Smooth muscle cell (in vitro differentiated cells): ENCODE measurements at regions not wholly inside any gene's neighbourhood (a gene's known extent, or its start where the extent isn't known, plus 50 kb on each side); places are given as distances from the start of the nearest gene placed in this dataset.
"Not testable (repeated sequence)": the region's sequence is repeated elsewhere in the genome, so short reads cannot be mapped to it uniquely, and the experiment has no call there.

Experiments
- DNase-seq: peaks from one replicate; lab custom pipeline; 2025; ENCODE audit not compliant: unreplicated experiment; lab: John Stamatoyannopoulos, UW
- H2AFZ ChIP-seq: fragments of 200-600 bp; sonication (generic); 2 replicates; pipeline ENCODE4 v1.6.0; 2016; ENCODE audit warnings: antibody characterized with exemption, low read depth, mild to moderate bottlenecking
- H3F3A ChIP-seq: fragments of 200-600 bp; sonication (generic); 2 replicates; pipeline ENCODE4 v1.6.0; 2017; ENCODE audit warnings: antibody characterized with exemption, low read depth
- H3K27ac ChIP-seq: fragments of 200-600 bp; sonication (generic); 2 replicates; pipeline ENCODE4 v1.5.1; 2016; ENCODE audit warnings: low read depth, mild to moderate bottlenecking
- H3K27me3 ChIP-seq: fragments of 200-600 bp; sonication (generic); 2 replicates; pipeline ENCODE4 v1.6.1; 2016; ENCODE audit warnings: low read depth, mild to moderate bottlenecking
- H3K36me3 ChIP-seq: fragments of 200-600 bp; sonication (generic); 2 replicates; pipeline ENCODE4 v1.5.1; 2016; ENCODE audit warnings: low read depth
- H3K4me1 ChIP-seq: fragments of 200-600 bp; sonication (generic); 2 replicates; pipeline ENCODE4 v1.5.1; 2016; ENCODE audit warnings: low read depth
- H3K4me2 ChIP-seq: fragments of 200-600 bp; sonication (generic); 2 replicates; pipeline ENCODE4 v1.6.0; 2016; ENCODE audit warnings: mild to moderate bottlenecking
- H3K4me3 ChIP-seq: fragments of 200-600 bp; sonication (generic); 2 replicates; pipeline ENCODE4 v1.5.1; 2016; ENCODE audit warnings: mild to moderate bottlenecking
- H3K79me2 ChIP-seq: fragments of 200-600 bp; sonication (generic); 2 replicates; pipeline ENCODE4 v1.6.0; 2016; ENCODE audit warnings: low read depth, mild to moderate bottlenecking
- H3K9ac ChIP-seq: fragments of 200-600 bp; sonication (generic); 2 replicates; pipeline ENCODE4 v1.6.0; 2016; ENCODE audit warnings: low read depth
- H3K9me3 ChIP-seq: fragments of 200-600 bp; sonication (generic); replicated peaks from 2 replicates; pipeline ENCODE4 v1.5.1; 2016; ENCODE audit warnings: low read depth
- H4K20me1 ChIP-seq: fragments of 200-600 bp; sonication (generic); 2 replicates; pipeline ENCODE4 v1.6.0; 2016; ENCODE audit warnings: low read depth
- WGBS: methylation state at CpG from one replicate; pipeline ENCODE4 v1.1.7; 2016; ENCODE audit warnings: low lambda C conversion rate; 5-methylcytosine and 5-hydroxymethylcytosine counted together

- DNase-seq, H3K27ac ChIP-seq, H3K4me2 ChIP-seq, H3K9me3 ChIP-seq, H4K20me1 ChIP-seq, H3K4me3 ChIP-seq, H3K36me3 ChIP-seq, H3F3A ChIP-seq, H3K79me2 ChIP-seq, H3K27me3 ChIP-seq, H3K4me1 ChIP-seq, H2AFZ ChIP-seq, H3K9ac ChIP-seq: not testable (repeated sequence)
- whole genome bisulfite sequencing, result 100% methylated on average over 1 of the region's 3 CpGs
Measured at GRCh38 chr2:111270569-111270968, 149.9 kb downstream of the BCL2L11 start.

- H2AFZ ChIP-seq, H3K9me3 ChIP-seq, DNase-seq, H3K4me1 ChIP-seq, H3K79me2 ChIP-seq, H4K20me1 ChIP-seq, H3F3A ChIP-seq, H3K27me3 ChIP-seq, H3K27ac ChIP-seq, H3K36me3 ChIP-seq, H3K4me2 ChIP-seq, H3K4me3 ChIP-seq, H3K9ac ChIP-seq: not testable (repeated sequence)
- WGBS, result 96% methylated on average over 7 of the region's 8 CpGs
Measured at GRCh38 chr2:111271647-111272304, 151.1 kb downstream of the BCL2L11 start.

- not testable (repeated sequence) for H3K36me3 ChIP-seq, H3K27ac ChIP-seq, H4K20me1 ChIP-seq, DNase-seq, H3K27me3 ChIP-seq, H3K9me3 ChIP-seq, H3K4me1 ChIP-seq, H3K4me3 ChIP-seq, H3K9ac ChIP-seq, H3F3A ChIP-seq, H2AFZ ChIP-seq, H3K4me2 ChIP-seq, H3K79me2 ChIP-seq
- WGBS, result 95% methylated on average over 3 of the region's 7 CpGs
Measured at GRCh38 chr2:111273007-111273406, 152.3 kb downstream of the BCL2L11 start.

- not testable (repeated sequence) for H3K36me3 ChIP-seq, H3K4me3 ChIP-seq, H4K20me1 ChIP-seq, H3K27me3 ChIP-seq, DNase-seq, H3K9me3 ChIP-seq, H3K27ac ChIP-seq, H2AFZ ChIP-seq, H3K9ac ChIP-seq, H3K79me2 ChIP-seq, H3K4me2 ChIP-seq, H3K4me1 ChIP-seq, H3F3A ChIP-seq
- WGBS, result 93% methylated on average over 13 of the region's 15 CpGs
Measured at GRCh38 chr2:111275047-111275853, 154.5 kb downstream of the BCL2L11 start.

GRCh38 chr2:111275854-111276171 lies 155.1 kb downstream of the BCL2L11 start:
- not testable (repeated sequence) for H3K9me3 ChIP-seq, H3F3A ChIP-seq, H3K27me3 ChIP-seq, H4K20me1 ChIP-seq, H3K4me1 ChIP-seq, H3K4me2 ChIP-seq, H3K36me3 ChIP-seq, DNase-seq, H2AFZ ChIP-seq, H3K27ac ChIP-seq, H3K79me2 ChIP-seq, H3K4me3 ChIP-seq, H3K9ac ChIP-seq
- 87% methylated on average over 2 of the region's 3 CpGs for WGBS

GRCh38 chr2:111278133-111278532 lies 157.4 kb downstream of the BCL2L11 start:
- DNase-seq, H2AFZ ChIP-seq, H3K4me3 ChIP-seq, H3K79me2 ChIP-seq, H4K20me1 ChIP-seq, H3K27ac ChIP-seq, H3K4me1 ChIP-seq, H3K4me2 ChIP-seq, H3K27me3 ChIP-seq, H3F3A ChIP-seq, H3K36me3 ChIP-seq, H3K9me3 ChIP-seq, H3K9ac ChIP-seq: not testable (repeated sequence)
- 92% methylated on average over 1 of the region's 3 CpGs for WGBS

- not testable (repeated sequence) for H3K27ac ChIP-seq, H3K79me2 ChIP-seq, H3K27me3 ChIP-seq, H3K36me3 ChIP-seq, H3K9me3 ChIP-seq, H3F3A ChIP-seq, H2AFZ ChIP-seq, H4K20me1 ChIP-seq, DNase-seq, H3K4me3 ChIP-seq, H3K9ac ChIP-seq, H3K4me1 ChIP-seq, H3K4me2 ChIP-seq
- 76% methylated on average over 2 of the region's 6 CpGs for WGBS
Measured at GRCh38 chr2:111280709-111281286, 160.1 kb downstream of the BCL2L11 start.

GRCh38 chr2:111282162-111282561 lies 161.4 kb downstream of the BCL2L11 start:
- H3K79me2 ChIP-seq, H3K4me2 ChIP-seq, H3K27me3 ChIP-seq, H3K36me3 ChIP-seq, H3K4me1 ChIP-seq, DNase-seq, H3K27ac ChIP-seq, H4K20me1 ChIP-seq, H3F3A ChIP-seq, H3K4me3 ChIP-seq, H3K9me3 ChIP-seq, H2AFZ ChIP-seq, H3K9ac ChIP-seq: not testable (repeated sequence)
- no CpG with 5 or more reads among the region's 5 CpGs for whole genome bisulfite sequencing
